Ovary (tissue), 7 donors: ENCODE measurements at regions not wholly inside any gene's neighbourhood (a gene's known extent, or its start where the extent isn't known, plus 50 kb on each side); places are given as distances from the start of the nearest gene placed in this dataset.

Experiments
- DNase-seq, 5 donors: peaks; one replicate each; pipeline ENCODE4 v3.0.0-alpha.2; 2019 to 2020
- H3K27ac ChIP-seq, 2 donors: fragments of 200-600 bp; one replicate each; pipeline versions ENCODE4 v1.5.1 to v1.8.0; 2019 to 2022
- H3K27me3 ChIP-seq: fragments of 200-600 bp; one replicate; pipeline ENCODE4 v1.8.0; 2022
- H3K36me3 ChIP-seq: fragments of 200-600 bp; sonication (generic); one replicate; pipeline ENCODE4 v1.5.1; 2019
- H3K4me1 ChIP-seq: one replicate; pipeline ENCODE4 v1.8.1; 2013; ENCODE audit warnings: mild to moderate bottlenecking, moderate library complexity; ENCODE audit not compliant: insufficient read depth
- H3K4me3 ChIP-seq: fragments of 200-600 bp; sonication (generic); one replicate; pipeline ENCODE4 v1.5.1; 2017
- H3K9me3 ChIP-seq, 2 donors: fragments of 200-600 bp in 1 of 2; sonication (generic) in 1 of 2; one replicate each; pipeline versions ENCODE4 v1.5.1 to v1.8.1; 2013 to 2019; ENCODE audit warnings: mild to moderate bottlenecking in 1 of 2, moderate library complexity in 1 of 2
- EP300 ChIP-seq: sonication (generic); formaldehyde crosslinking; IDR thresholded peaks from one replicate; pipeline ENCODE4 v1.6.1; 2017; ENCODE audit warnings: antibody characterized with exemption
- POLR2A ChIP-seq: fragments of 450-650 bp; IDR thresholded peaks from one replicate; pipeline ENCODE4 v1.6.1; 2017; ENCODE audit warnings: antibody characterized with exemption, mild to moderate bottlenecking, moderate library complexity
- WGBS, 3 donors: extraction: QIAGEN DNeasy Blood & Tissue Kit in 1 of 3; methylation state at CpG; one replicate each; pipeline versions ENCODE4 v1.1.5 to v1.1.7; 2013 to 2017; 5-methylcytosine and 5-hydroxymethylcytosine counted together
- intact Hi-C, 4 donors: fragments of 100-400 bp; cut with DNase I; formaldehyde crosslinking; loops; one replicate each; pipeline versions ENCODE4 v1.11.0 to v1.15.1; 2022 to 2023
- TF ChIP-seq, protein P1 (sequence below), 3 donors: fragments of 450-650 bp in 2 of 3; fragments of 200-600 bp in 1 of 3; IDR thresholded peaks; one replicate each; pipeline versions ENCODE4 v1.5.1 to v1.8.0; 2016 to 2022; ENCODE audit warnings: antibody characterized with exemption in 3 of 3, mild to moderate bottlenecking in 1 of 3
- donor health status: DM: no; HTN: no; CAD: no; lungs with moderate emphysema.
- donor health status: DM: no; HTN: no; CAD: no.
- donor health status: Bipolar disorder and iron deficiency.
- donor health status: DM: no; HTN: no; CAD: no.
- donor health status: DM: yes; HTN: yes; CAD: no.

DNA sequence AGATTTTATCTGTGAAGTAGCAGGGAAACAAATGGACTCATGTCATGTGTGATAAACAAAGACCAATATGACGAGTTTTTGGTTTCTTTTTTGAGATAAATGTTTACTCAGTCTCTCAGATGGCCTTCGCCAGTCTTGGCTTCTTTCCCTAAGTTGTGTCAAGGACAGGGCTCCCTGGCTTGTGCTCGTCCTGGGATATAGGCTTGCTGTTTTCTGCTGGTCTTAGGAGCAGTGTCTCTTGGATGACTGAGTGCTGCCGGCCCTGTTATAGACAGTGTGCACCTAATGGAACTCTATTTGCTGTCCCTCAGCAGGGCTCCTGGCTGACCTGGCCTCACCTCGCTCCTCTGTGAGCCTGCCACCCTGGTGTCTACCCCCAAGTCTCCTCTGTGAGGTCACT lies 324.1 kb upstream of the SYNCRIP start:
- no peaks in the 10 kb centered on the region for H3K27me3 ChIP-seq
- no peaks in the 10 kb centered on the region for H3K36me3 ChIP-seq
- DNase-seq: peak; percentile 54 to 80 (median 77)
- no peak for TF ChIP-seq EP300
- no peak for TF ChIP-seq POLR2A
- TF ChIP-seq, protein P1, sequence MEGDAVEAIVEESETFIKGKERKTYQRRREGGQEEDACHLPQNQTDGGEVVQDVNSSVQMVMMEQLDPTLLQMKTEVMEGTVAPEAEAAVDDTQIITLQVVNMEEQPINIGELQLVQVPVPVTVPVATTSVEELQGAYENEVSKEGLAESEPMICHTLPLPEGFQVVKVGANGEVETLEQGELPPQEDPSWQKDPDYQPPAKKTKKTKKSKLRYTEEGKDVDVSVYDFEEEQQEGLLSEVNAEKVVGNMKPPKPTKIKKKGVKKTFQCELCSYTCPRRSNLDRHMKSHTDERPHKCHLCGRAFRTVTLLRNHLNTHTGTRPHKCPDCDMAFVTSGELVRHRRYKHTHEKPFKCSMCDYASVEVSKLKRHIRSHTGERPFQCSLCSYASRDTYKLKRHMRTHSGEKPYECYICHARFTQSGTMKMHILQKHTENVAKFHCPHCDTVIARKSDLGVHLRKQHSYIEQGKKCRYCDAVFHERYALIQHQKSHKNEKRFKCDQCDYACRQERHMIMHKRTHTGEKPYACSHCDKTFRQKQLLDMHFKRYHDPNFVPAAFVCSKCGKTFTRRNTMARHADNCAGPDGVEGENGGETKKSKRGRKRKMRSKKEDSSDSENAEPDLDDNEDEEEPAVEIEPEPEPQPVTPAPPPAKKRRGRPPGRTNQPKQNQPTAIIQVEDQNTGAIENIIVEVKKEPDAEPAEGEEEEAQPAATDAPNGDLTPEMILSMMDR (IDR thresholded peaks at IDR 0.05): no peak
- H3K4me3 ChIP-seq: no peak overlapping the region
- H3K27ac ChIP-seq: peak overlapping the region; percentile 72 to 82
- 5 to 22% (median 12%) methylated on average over 5 of the region's 5 CpGs for WGBS, 3 donors
- peaks cover 20% of the 10 kb centered on the region for H3K4me1 ChIP-seq
- intact Hi-C loops: no loop called here
- H3K9me3 ChIP-seq: no peaks in the 10 kb centered on the region

DNA sequence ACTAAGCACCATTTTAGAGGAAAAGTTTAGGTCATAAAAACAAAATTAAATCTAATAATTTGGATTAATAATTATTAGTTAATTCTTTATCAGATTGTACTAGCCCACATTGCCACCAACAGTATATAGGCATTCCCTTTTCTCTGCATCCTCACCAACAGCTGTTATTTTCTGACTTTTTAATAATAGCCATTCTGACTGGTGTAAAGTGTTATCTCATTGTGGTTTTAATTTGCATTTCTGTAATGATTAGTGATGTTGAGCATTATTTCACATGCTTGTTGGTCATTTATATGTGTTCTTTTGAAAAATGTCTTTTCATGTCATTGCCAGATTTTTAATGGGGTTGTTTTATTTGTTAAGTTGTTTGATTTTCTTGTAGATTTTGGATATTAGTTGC lies 319.1 kb upstream of the SYNCRIP start:
- intact Hi-C loops: no loop called here
- no peak overlapping the region for H3K27ac ChIP-seq
- peaks cover 2% of the 10 kb centered on the region for H3K4me1 ChIP-seq
- no peaks in the 10 kb centered on the region for H3K9me3 ChIP-seq
- no peaks in the 10 kb centered on the region for H3K27me3 ChIP-seq
- DNase-seq: no peak
- no peak for TF ChIP-seq EP300
- TF ChIP-seq, protein P1 (IDR thresholded peaks at IDR 0.05): no peak
- no peak overlapping the region for H3K4me3 ChIP-seq
- H3K36me3 ChIP-seq: no peaks in the 10 kb centered on the region

DNA sequence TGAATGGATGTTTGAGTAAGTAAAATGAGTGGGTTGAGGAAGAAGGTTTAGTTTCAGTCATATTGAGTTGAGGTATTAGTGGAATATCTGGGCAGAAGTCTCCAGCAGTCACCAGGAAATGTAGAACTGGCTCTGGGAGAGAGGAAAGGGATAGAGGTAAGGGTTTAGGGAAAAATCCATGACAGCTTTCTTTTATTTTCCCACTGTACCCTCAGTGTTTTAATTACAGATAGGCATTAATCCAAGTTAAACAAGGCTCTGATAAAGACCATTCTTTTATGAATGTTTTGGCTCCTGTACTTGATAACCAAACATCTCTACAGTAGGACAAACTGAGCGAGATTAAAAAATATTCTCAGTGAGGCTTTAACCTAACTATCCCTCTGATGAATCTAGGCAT lies 318.4 kb upstream of the SYNCRIP start:
- no peak for DNase-seq
- no peak for TF ChIP-seq EP300
- TF ChIP-seq, protein P1 (IDR thresholded peaks at IDR 0.05): no peak
- TF ChIP-seq POLR2A: no peak
- 60 to 78% (median 69%) methylated on average over 1 of the region's 1 CpG for WGBS, 3 donors
- intact Hi-C loops: no loop called here
- Histone ChIP-seq H3K9me3 (no peaks in the 10 kb centered on the region), H3K36me3 (no peaks in the 10 kb centered on the region), H3K27me3 (no peaks in the 10 kb centered on the region), H3K4me1 (peaks cover 2% of the 10 kb centered on the region), H3K4me3 (no peak overlapping the region), H3K27ac (no peak overlapping the region)

DNA sequence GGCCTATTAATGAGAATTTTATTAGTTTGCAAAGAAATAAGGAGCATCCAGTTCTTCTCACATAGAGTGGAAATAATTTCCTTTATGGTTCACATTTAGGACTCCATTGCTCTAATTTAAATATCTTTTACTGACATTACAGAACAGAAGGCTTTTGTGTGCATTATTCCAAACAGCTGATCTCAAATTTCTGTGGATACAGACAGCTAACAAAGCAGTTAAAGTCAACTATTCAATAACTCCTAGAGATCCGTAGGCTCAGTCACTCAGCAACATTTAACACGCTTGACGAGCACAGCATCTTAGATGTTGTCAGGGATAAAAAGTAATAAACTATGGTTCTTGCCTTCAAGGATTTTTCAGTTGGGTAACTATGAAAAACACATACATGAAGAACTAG lies 305.8 kb upstream of the SYNCRIP start:
- TF ChIP-seq, protein P1 (IDR thresholded peaks at IDR 0.05): no peak
- no peak for TF ChIP-seq POLR2A
- intact Hi-C loops: loop anchor here in 1 of 4 donors (10.0 kb wide), 1 partner anchor 184 kb away; no protein-coding TSS in a partner anchor

More for the DNA sequence above, 305.8 kb upstream of the SYNCRIP start:
- 90 to 96% (median 92%) methylated on average over 3 of the region's 3 CpGs for WGBS, 3 donors
- Histone ChIP-seq H3K27ac (no peak overlapping the region), H3K9me3 (no peaks in the 10 kb centered on the region), H3K4me3 (no peak overlapping the region), H3K27me3 (no peaks in the 10 kb centered on the region), H3K36me3 (no peaks in the 10 kb centered on the region), H3K4me1 (no peaks in the 10 kb centered on the region)
- DNase-seq: no peak
